ENCODE measurements at regions not wholly inside any gene's neighbourhood (a gene's known extent, or its start where the extent isn't known, plus 50 kb on each side); places are given as distances from the start of the nearest gene placed in this dataset.
"Not testable (repeated sequence)": the region's sequence is repeated elsewhere in the genome, so short reads cannot be mapped to it uniquely, and the experiment has no call there.

- no peak for DNase-seq
These were observed 158.8 kb upstream of the GADL1 start for GRCh38 chr3:31053299-31053698.

GRCh38 chr3:31054032-31054431 is 159.6 kb upstream of the GADL1 start:
- DNase-seq: no peak

DNA sequence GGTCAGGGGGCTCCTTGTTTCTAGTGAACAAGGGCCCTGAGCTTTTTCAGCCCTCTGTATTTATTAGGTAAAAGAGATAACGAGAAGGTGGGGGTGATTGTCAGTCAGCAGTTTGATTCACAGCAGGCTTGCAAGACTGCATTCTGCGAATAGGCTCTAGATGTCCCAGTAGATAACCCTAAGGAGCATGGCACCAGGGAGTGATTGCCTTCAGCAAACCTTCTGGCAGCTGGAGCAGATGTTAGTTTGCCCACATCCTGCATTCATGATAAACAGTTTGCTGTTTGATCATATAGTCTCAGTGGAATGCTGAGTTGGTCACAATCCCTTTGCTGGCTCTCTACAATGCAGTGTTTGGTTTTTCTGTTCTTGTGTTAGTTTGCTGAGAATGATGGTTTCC is 161.3 kb upstream of the GADL1 start:
- no peak for DNase-seq

- no peak for DNase-seq
These were observed 163.4 kb upstream of the GADL1 start for GRCh38 chr3:31057891-31058290.

DNA sequence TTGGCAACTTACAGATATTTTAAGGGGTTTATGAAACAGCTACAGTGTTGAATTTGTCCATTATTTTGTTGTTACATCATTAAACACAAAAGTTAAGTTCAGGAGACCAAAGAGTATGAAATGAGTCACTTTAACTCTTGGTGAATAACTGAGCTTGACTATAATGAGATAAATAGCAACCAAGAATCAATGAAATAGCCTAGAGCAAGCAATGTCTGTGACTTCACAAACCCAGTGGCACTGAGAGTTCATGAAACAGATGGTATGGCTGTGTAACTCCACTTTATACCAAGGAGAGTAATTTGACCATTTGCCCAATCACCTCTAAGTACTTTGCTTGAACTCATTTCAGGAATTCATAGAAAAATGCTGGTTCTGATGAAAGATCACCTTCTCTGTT is 169.6 kb upstream of the GADL1 start:
- no peak for DNase-seq

GRCh38 chr3:31065765-31066164 is 171.3 kb upstream of the GADL1 start:
- DNase-seq: no peak

DNA sequence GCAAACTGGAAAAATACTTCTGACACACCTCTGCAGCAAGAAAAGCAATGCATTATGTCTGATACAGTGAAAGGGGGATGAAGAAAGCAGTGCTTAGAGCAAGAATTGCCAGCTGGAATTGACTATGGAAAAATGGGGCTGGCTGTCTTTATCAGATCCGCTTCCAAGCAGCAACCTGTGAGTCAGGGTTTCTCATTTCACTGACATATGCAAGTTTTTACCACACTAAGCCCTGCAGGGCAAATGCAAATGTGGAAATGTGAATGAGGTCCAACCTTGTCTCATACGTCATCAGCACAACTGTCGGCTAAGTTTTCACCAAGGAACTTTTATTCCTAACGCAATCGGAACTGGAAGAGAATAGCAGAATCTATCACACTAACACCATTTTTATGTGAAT is 172.5 kb upstream of the GADL1 start:
- no peak for DNase-seq

DNA sequence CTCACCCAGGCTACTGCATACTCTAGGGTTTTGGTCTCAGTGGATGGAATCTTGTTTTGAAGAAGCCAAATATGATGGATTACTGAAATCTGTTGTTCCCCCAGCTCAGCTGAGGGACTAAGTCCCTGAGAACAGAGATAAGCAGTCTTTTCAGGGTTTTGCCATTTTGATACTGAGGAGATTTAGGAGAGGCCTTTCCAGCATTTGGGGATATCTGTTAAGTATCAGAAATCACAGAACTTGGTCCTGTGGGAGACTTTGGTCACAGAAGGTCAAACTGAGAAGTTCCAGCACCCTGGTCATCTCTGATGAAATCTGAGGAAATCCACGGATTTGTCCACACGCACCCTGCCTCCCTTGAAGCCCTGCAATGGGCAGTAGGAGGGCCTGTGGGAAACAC is 181.0 kb upstream of the GADL1 start:
- no peak for DNase-seq

GRCh38 chr3:31075876-31076275 is 181.4 kb upstream of the GADL1 start:
- no peak for DNase-seq

GRCh38 chr3:31077021-31077601 is 182.7 kb upstream of the GADL1 start:
- no peak for DNase-seq

GRCh38 chr3:31077826-31078225 is 183.4 kb upstream of the GADL1 start:
- no peak for DNase-seq

DNA sequence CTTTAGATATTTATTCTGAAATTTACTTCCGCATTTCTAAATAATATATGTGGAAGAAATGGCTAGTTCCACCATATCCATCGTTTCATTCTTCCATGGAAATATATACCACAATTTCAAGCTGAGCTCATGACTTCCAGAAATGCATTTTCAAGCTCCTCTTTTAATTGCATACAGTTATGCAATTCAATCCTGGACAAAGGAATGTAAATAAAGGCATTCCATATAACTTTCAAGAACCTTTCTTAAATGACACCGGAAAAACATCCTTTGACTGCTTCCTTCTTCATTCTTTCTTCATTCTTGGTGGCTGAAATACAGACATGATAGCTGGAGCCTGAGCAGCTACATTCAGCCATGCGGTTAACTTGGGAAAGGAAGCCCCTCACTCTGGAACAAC is 185.2 kb upstream of the GADL1 start:
- DNase-seq: no peak

DNA sequence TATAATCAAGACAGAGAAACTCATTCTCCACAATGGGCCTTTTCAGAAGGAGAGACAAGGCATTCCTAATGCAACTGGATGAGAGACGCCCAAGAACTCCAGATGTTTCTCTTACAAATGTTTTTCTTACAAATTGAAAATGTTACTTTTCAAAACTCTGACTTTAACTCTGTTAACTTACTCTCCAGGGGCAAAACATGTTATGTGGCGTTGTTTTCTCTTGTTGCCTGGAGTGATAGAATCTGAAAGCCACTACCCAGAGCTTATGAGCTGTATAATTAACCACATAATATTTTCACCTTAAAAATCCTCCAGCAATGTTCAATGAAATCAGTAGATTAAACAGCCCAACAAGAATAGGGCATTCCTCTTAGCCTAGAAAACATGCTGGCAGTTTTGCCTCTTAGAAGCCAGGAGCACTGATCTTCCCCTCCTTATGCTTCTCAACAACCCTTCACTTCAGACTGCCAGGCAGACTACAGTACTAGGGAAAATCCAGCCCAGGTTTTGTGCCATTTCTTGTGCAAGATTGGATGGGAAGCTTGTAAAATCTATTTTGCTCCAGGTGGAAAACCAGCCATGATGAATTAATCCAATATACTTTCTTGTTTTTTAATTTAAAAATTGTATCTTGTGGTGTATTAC is 186.7 kb upstream of the GADL1 start:
- DNase-seq: no peak

GRCh38 chr3:31086148-31086547 is 191.7 kb upstream of the GADL1 start:
- no peak for DNase-seq

GRCh38 chr3:31086698-31087097 is 192.2 kb upstream of the GADL1 start:
- DNase-seq: no peak

DNA sequence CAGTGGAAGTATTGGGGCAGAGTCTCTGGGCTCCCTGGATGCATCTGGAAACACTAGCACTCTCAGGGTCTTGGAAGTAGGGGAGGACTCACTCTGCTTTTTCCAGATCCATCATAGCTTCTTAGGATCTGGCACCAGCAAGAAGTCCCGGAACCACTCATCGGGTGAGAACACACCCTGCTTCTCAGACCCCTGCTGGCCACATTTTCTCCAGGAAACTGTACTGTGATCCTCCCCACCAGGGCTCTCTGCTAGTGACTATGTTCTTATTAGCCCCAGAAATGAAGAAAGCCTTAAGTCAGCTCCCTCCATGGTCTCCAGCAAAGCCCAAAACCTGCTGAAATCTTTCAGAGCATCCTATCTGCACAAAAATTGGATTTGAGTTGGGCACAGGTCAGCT is 197.3 kb upstream of the GADL1 start:
- no peak for DNase-seq

GRCh38 chr3:31092748-31093589 is 198.5 kb upstream of the GADL1 start:
- no peak for DNase-seq

GRCh38 chr3:31093606-31094005 is 199.1 kb upstream of the GADL1 start:
- DNase-seq: no peak

GRCh38 chr3:31094048-31094447 is 199.6 kb upstream of the GADL1 start:
- DNase-seq: no peak

- no peak for DNase-seq
These were observed 200.8 kb upstream of the GADL1 start for GRCh38 chr3:31095255-31095654.

DNA sequence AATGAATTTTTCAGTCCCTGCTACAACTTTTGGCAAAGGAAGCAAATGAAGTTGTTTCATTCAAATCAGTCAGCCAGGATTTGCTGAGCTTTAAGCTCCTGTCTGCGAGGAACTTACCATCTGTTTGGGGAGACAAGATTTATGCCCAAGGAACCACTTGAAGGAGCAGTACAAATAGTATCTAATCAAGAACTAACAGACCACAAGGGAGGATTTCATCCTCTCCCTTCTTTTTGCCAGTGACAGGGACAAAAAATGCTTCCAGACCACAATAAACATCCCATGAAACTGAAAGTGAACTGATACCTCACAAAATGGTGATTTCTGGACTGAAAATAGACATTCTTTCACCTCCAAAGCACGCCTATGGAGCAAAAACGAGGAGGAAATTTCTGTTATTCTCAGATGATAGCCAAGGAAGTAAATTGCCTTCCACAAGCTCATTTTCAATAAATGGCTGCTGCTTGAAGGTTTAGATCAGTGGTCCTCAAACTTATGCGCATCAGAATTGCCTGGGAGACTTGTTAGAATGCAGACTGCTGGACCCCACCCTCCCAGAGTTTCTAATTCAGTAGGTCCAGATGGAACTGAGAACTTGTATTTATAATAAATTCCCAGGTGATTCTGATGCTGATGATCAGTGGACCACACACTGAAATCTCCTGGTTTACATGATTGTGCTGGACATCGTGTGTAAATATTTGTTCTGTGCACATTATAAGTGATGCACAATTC is 202.4 kb upstream of the GADL1 start:
- DNase-seq: no peak

GRCh38 chr3:31100519-31100918 is 206.1 kb upstream of the GADL1 start:
- DNase-seq: no peak

DNA sequence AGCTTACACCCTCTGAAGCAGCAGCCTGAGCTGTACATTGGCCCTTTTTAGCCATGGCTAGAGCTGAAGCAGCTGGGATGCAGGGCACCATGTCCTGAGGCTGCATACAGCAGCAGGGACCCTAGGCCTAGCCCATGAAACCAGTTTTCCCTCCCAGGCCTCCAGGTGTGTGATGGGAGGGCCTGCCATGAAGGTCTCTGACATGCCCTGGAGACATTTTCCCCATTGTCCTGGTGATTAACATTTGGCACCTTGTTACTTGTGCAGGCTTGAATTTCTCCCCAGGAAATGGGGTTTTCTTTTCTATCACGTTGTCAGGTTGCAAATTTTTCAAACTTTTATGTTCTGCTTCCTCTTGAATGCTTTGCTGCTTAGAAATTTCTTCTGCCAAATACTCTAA is 206.8 kb upstream of the GADL1 start:
- DNase-seq: not testable (repeated sequence)

All from NK-92 treated with Interleukin-12 subunit alpha and Interleukin-12 subunit beta, amount 100 ng/mL, for 24 hours (cell line).